DMS153 (cell line): ENCODE measurements at regions not wholly inside any gene's neighbourhood (a gene's known extent, or its start where the extent isn't known, plus 50 kb on each side); places are given as distances from the start of the nearest gene placed in this dataset.
"Not testable (repeated sequence)": the region's sequence is repeated elsewhere in the genome, so short reads cannot be mapped to it uniquely, and the experiment has no call there.

Source experiments
- DNase-seq: peaks from one replicate; lab custom pipeline; 2025; lab: John Stamatoyannopoulos, UW

GRCh38 chr1:176396604-176397395, 66.2 kb upstream of the PAPPA2 start:
- DNase-seq = not testable (repeated sequence)

GRCh38 chr1:176391621-176392020, 71.4 kb upstream of the PAPPA2 start:
- no peak for DNase-seq

GRCh38 chr1:176384841-176385240, 78.1 kb upstream of the PAPPA2 start:
- no peak for DNase-seq

- no peak for DNase-seq
Measured at GRCh38 chr1:176382163-176382562, 80.8 kb upstream of the PAPPA2 start.

GRCh38 chr1:176379626-176380339, 83.2 kb upstream of the PAPPA2 start:
- no peak for DNase-seq

GRCh38 chr1:176374967-176375569, 87.9 kb upstream of the PAPPA2 start:
- peak; percentile 43 for DNase-seq

GRCh38 chr1:176364236-176364905, 98.6 kb upstream of the PAPPA2 start:
- DNase-seq = no peak

GRCh38 chr1:176349135-176349715, 113.8 kb upstream of the PAPPA2 start:
- not testable (repeated sequence) for DNase-seq

- no peak for DNase-seq
Measured at GRCh38 chr1:176341656-176342055, 121.3 kb upstream of the PAPPA2 start.

- no peak for DNase-seq
Measured at GRCh38 chr1:176338877-176339276, 124.1 kb upstream of the PAPPA2 start.

GRCh38 chr1:176330782-176331181, 123.7 kb upstream of the COP1 start:
- DNase-seq = no peak

- DNase-seq = no peak
Measured at GRCh38 chr1:176325664-176326063, 118.6 kb upstream of the COP1 start.

- no peak for DNase-seq
Measured at GRCh38 chr1:176323472-176323871, 116.4 kb upstream of the COP1 start.

GRCh38 chr1:176315519-176316220, 108.6 kb upstream of the COP1 start:
- DNase-seq = no peak

- not testable (repeated sequence) for DNase-seq
Measured at GRCh38 chr1:176296602-176297001, 89.5 kb upstream of the COP1 start.

GRCh38 chr1:176285996-176286395, 78.9 kb upstream of the COP1 start:
- DNase-seq = no peak

GRCh38 chr1:176271572-176271971, 64.5 kb upstream of the COP1 start:
- DNase-seq = no peak
